H1 (cell line): ENCODE measurements at regions not wholly inside any gene's neighbourhood (a gene's known extent, or its start where the extent isn't known, plus 50 kb on each side); places are given as distances from the start of the nearest gene placed in this dataset.

Experiments
- ATF3 ChIP-seq: IDR thresholded peaks from 2 replicates; pipeline ENCODE4 v1.6.1; 2011; ENCODE audit warnings: low read depth, mild to moderate bottlenecking, low read length; ENCODE audit not compliant: insufficient read depth
- KDM1A ChIP-seq: fragments of 200-600, 300-600 bp; sonication (generic); IDR thresholded peaks from 2 replicates; pipeline ENCODE4 v1.7.1; 2016; ENCODE audit warnings: mild to moderate bottlenecking, low read length, borderline replicate concordance
- TBP ChIP-seq: IDR thresholded peaks from 2 replicates; pipeline ENCODE4 v1.6.1; 2011; ENCODE audit warnings: low read depth, low read length, improper control_type of control experiment

- TF ChIP-seq KDM1A (no peak), ATF3 (no peak), TBP (no peak)
Measured at GRCh38 chr6:48194596-48195295, 83.7 kb upstream of the PTCHD4 start.
